GM19452 (cell line): ENCODE measurements at regions not wholly inside any gene's neighbourhood (a gene's known extent, or its start where the extent isn't known, plus 50 kb on each side); places are given as distances from the start of the nearest gene placed in this dataset.
"Not testable (repeated sequence)": the region's sequence is repeated elsewhere in the genome, so short reads cannot be mapped to it uniquely, and the experiment has no call there.

Source experiments
- ATAC-seq: cut with Tn5 transposase; IDR thresholded peaks from one replicate; pipeline ENCODE4 v1.9.1; 2021; ENCODE audit not compliant: unreplicated experiment

DNA sequence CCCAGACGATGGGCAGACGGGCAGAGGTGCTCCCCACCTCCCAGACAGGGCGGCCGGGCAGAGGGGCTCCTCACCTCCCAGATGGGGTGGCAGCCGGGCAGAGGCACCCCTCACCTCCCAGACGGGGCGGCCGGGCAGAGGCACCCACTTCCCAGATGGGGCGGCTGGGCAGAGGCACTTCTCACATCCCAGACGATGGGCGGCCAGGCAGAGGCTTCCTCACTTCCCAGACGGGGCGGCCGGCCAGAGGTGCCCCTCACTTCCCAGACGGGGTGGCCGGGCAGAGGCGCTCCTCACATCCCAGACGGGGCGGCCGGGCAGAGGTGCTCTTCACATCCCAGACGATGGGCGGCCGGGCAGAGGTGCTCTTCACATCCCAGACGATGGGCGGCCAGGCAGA, 96.6 kb downstream of the ABCC12 start:
- ATAC-seq: not testable (repeated sequence)

DNA sequence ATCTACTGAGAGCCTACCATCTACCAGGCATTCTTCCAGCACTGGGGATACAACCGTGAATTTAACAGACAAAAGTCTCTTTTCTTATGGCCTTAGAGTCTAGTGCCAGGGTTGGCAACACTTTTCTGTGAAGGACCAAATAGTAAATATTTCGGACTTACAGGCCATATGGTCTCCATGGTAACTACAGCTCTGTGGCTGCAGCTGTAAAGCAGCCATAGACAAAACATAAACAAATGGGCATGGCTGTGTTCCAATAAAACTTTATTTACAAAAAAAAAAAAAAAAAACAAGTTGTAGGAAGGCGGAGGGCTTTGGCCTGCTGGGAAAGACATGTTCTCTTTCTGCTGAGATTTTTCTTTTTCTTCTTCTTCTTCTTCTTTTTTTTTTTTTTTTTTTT, 98.7 kb downstream of the ABCC12 start:
- no peak for ATAC-seq

DNA sequence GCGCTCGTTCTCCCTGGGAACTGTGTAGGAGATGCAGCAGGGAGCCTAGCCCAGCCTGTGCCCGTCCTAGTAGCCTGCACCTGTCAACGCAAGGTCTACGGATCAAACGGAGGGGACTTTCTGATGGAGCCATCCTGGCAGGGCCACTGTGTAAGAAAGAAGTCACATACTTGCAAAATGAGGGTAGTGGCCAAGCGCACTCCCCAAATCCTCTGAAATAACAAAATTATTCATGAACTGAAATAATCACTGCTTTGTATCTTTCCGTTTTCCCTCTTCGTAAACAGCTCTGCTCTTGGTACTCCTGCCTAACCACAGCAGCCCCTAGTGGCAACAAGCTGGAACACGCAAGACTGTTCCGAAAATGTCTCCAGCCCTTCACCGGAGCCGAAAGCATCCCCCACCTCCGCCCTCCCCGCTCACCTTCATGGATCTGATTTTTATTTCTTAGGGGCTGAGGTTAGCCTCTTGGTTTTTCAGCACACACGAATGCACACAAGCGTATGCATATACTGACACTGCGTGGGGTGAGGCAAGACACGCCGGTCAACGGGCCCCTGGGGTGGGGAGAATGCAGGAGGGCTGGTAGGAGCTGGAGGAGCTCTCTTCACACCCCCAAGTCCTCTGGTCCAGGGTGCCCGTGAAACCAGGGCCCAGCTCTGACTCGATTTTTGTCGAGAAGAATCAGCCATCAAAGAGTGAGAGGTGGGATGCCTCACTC, 100.8 kb downstream of the ABCC12 start:
- ATAC-seq: no peak

DNA sequence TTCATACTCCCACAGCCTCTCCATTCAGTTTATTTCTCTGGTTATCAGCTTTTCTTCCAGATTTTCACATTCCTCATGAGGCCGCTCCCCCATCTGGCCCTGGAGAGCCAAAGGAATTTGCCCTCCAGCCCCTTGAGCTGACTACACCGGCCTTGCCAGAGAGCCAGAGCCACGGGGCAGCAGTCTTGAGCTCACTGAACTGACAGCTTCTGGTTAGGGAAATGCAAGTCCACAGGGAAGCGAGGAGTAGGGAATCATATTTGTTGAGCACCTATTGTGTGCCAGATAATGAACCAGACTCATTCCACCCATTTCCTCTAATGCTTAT, 102.4 kb downstream of the ABCC12 start:
- ATAC-seq: no peak

DNA sequence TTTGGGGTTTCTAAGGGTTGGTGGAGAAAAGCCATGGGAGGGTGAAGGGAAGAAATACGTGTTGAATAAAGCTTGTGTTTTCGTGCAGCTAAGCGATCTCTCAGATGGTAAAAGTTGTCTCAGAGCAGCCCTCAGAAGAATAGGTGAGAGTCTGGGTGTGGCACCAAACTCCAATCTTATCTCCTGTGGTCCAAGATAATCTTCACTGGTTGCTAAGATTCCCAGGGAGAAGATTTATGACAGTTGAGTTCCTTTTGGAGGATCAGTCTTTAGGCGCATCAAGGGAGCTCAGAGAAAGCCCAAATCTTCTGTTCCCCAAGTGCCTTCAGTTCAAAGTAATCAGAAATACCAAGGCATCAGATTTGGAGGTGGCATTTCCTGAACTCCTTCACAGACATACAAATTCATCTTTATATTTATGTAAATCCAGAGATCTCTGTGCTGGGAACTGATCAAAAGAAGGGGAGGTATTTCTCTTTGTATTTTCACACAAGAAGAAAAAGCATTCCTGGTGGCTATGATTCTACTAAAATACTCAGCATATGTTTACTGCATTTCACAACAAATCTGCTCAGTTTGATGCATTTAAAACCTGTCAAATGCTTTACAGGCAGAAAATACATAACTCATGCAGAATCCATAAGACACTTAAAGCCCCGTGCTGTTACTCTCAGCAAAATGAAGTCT, 102.9 kb downstream of the ABCC12 start:
- ATAC-seq: no peak

DNA sequence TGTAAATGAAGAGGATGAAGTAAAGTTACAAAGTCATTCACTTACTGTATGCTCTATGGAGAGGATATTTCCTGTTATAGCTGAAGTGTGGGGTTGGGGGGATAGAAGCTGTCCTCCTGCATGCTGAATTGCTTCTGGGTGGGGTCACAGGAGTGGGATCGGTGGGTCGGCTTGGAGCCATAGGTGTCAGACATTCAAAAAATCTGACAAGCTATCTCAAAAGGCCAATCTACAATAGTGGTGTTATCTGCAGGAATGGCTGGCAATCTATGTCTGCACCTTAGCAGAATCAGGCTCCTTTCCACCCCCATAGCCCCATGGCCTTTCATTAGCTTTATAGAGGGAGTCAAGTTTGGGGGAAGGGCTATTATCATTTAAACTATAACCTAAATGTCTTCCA, 104.9 kb downstream of the ABCC12 start:
- no peak for ATAC-seq

DNA sequence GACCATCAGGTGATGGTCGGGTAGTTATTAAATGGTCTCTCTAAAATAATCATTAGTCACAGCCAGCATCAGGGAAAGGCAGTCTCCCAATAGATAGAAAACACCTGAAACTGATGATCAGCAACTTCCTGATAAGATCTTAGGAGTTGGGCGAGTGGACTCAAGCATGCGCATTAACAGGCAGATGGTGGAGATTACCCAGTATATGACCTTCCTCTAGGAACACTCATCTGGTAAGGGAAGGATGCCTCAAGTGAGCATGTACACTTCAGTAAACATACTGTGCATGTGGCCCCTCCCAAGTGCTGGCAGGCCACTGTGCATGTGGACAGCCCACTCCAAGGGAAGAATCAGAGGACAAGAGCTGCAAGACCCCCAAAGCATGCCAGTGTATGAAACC, 105.9 kb downstream of the ABCC12 start:
- ATAC-seq: no peak

DNA sequence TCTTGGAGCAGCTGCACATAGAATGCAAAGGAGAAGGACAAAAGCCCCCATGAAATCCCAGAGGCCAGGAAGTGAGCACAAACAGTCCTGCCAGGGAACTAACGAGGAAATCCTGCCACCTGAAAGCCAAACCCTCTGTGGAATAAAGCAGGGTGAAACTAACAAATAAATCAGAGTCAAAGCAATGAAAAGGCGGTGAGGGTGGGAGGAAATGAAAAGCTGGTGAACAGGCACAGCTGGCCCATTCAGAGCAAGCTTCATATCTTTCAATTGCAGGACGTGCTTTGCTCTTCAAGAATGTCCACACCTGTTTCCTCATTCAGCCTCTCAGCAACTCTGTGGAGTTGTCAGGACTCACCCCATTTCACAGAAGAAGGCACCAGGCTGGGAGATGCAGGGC, 108.1 kb downstream of the ABCC12 start:
- ATAC-seq: no peak

DNA sequence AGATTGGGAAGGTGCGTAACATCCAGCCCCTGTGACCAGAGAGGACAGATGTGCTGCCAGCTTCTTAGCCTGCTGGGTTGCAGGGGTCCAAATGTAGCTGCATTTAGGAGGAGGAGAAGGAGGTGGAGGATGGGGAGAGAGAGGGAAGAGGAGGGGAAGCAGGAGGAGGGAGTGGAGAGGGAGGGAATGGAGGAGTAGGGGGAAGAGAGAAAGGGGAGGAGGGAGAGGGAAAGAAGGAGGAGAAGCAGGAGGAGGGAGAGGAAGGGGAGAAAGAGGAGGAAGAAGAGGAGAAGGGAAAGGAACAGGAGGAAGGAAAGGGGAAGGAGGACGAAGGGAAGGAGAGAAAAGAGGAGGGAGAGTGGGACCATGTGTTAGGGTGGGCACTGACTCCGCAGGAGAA, 108.6 kb downstream of the ABCC12 start:
- ATAC-seq: no peak

DNA sequence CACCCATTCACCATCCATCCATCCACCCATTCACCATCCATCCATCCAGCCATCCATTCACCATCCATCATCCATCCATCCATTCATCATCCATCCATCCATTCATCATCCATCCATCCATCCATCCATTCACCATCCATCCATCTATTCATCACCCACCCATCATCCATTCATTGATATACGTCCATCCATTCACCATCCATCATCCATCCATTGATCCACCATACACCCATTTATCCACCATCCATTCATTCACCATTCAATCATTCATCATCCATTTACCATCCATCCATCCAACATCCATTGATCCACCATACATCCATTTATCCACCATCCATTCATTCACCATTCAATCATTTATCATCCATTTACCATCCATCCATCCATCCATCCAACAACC, 111.7 kb downstream of the ABCC12 start:
- no peak for ATAC-seq

DNA sequence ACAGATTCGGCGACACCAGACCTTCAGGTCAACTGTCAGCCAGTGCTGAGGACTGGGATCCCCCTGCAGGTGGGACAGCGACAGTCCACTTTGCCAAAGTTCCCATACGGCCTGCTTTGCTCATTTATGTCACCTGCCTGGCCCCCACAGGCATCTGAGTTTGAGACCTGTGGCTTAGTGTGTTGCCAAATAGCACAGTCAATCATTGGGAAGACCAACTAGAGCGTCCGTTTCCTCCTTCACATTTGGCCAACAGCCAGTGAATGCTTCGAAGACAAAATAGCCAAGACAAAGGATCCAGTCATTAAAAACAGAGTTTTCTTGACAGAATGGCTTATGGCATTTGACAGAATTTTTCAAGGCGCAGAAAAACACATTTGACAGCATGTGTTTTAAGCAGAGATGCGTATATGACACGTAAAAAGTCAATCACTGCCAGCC, 113.8 kb downstream of the ABCC12 start:
- ATAC-seq: no peak

DNA sequence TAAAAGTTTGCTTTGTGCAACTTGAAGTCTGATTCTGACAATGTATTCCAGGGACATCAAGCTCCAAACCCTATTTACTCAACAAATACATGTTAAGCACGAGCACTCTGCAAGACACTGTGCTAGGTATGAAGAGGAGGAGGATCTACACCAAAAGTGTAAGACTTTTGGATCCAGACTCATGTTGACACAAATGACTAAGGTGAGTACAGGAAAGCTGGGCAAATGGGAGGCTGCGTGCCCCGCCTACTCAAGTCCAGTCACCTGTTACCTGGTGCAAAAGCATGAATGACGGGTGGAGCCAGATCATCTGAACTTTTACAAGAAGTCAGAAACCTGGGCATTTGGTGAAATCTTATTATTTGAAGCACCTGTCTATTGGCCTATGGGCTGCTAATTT, 120.7 kb downstream of the ABCC12 start:
- ATAC-seq: no peak

DNA sequence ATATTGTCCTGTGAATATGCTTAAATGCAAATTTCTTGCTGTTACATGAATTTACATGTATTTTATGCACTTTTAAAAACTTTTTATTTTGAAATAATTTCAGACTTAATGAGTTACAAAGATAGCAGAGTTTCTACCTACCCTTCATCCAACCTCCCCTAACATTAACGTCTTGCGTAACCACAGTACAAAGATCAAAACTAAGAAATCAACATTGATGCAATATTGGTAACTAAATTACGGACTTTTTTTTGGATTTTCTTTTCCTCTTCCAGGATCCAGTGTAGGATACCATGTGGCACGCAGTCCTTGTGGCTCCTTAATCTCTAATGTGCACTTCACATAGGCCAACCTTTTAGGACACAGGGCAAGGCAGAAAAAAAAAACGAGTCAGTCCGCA, 124.9 kb downstream of the ABCC12 start:
- no peak for ATAC-seq

DNA sequence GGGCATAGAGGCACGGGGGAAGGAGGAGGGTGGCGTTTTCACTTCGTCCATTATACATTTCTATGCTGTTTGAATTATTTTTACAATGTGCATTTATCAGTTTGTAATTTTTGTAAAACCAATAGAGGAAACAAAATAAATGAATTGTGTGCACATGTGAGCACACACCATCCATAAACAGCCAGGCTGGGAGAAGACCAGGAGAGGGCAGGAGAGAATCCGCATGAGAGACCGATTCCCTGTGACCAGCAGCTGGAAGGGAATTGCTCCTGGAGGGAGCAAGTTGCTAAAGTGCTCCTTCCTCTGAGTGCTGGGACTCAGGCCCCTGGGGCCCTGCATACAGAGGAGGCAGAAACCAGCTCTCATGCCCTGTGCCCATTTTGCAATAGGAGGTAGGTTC, 126.0 kb downstream of the ABCC12 start:
- ATAC-seq: no peak

DNA sequence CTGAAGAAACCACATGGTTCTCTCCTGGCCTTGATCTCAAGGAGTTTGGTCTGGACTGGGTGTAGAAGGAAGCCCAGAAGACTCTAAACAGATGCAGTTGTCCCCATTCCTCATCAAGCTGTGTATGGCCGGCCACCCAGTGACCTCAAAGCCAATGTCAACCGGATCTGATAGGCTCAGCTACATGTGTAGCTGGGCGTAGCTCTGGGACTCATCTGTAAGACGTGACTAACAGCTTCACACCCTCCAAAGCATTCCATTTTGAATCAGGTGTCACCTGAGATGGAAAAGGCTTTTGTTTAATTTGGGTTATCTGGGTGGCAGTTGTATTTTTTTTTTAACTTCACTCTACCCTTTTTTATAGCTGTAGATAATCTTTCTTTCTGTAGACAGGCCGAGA, 130.4 kb downstream of the ABCC12 start:
- no peak for ATAC-seq

DNA sequence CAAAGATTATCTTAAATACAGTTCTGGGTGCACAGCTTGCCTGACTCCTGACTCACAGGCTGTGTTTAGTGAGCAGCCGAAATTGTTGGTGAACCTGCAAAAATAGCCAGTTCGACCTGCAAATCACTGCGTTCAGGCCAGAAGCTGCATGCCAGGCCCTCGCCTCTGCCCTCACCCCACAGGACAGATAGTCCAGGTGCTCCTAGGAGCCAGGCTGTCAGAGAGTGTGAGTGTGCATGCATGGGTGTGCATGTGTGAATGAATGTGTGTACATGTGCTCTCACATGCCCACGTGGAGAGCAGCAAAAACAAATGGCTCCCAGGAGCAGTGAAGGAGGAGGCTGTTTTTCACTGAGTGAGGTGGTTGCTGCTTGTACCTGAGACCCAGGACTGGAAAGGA, 131.8 kb downstream of the ABCC12 start:
- no peak for ATAC-seq

DNA sequence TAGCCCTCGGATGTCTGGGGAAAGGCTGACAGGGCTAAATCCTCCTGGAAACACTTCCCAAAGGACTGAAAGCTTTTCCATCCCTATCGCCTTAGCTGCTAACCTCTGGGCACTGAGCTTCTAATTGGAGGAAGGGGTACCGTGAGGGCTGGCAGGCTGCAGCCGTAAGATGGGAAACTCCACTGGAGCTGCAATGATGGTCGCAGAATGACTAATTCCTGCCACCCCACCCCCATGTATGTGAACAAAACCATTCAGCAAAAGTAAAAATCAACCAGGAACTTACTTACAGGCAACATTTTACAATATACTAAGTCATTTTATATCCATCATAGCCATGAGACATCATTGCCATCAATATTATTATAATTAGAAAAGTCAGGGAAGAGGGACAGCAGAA, 133.3 kb downstream of the ABCC12 start:
- no peak for ATAC-seq

DNA sequence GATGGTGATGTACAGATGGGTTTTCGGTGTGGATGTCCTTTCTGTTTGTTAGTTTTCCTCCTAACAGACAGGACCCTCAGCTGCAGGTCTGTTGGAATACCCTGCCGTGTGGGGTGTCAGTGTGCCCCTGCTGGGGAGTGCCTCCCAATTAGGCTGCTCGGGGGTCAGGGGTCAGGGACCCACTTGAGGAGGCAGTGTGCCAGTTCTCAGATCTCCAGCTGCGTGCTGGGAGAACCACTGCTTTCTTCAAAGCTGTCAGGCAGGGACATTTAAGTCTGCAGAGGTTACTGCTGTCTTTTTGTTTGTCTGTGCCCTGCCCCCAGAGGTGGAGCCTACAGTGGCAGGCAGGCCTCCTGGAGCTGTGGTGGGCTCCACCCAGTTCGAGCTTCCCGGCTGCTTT, 135.2 kb downstream of the ABCC12 start:
- not testable (repeated sequence) for ATAC-seq

DNA sequence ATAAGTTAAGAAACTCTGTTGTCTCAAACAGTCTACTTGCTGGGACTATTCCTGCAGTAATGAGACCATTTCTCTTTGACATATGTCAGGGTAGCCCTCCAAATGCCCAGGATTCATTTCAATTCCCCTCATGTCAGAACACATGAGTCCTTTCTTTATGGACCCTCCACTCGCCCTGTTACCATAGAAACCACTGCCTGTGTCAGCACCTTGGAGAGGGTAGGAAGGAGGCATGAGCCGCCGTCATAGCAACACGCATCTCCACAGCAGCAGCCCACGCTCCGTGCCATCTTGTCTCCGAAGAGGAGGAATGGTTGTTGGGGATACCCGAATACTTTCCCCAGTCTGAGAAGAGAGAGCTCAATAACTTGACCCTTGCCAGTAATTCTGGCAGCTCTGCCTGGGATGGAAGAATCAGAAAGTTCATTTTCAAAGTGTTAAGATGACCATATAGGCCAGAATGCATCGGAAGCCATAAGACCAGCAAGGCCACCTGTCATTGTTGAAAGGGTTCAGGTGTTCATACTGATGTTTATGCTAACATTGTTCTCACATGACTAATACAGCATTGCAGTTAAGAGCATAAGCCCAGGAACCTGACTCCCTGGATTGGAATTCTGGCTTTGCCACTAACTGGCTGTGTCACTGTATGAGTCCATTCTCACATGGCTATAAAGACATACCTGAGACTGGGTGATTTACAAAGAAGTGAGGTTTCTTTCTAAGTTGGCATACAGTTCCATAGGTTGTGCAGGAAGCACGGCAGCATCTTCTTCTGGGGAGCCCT, 141.3 kb downstream of the ABCC12 start:
- ATAC-seq: no peak

DNA sequence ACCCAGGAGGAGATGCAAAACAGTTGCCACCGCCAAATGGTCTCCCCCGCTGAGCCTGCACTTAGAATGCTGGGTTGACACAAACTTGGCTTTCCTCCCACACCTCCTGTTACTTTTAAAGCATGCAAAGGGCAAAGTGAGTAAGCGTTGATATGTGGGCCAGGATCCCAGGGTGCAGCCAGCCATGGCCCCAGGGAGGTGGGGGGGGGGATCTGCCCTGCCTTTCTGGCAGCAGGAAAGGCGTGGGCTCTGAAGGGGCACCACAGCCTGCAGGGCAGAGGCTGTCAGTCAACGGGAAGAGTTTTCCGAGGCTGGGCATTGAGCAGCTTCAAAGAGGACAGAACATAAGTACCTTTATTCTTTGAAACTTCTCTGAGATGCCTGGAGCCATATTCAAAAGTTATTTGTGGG, 142.3 kb downstream of the ABCC12 start:
- ATAC-seq: no peak

DNA sequence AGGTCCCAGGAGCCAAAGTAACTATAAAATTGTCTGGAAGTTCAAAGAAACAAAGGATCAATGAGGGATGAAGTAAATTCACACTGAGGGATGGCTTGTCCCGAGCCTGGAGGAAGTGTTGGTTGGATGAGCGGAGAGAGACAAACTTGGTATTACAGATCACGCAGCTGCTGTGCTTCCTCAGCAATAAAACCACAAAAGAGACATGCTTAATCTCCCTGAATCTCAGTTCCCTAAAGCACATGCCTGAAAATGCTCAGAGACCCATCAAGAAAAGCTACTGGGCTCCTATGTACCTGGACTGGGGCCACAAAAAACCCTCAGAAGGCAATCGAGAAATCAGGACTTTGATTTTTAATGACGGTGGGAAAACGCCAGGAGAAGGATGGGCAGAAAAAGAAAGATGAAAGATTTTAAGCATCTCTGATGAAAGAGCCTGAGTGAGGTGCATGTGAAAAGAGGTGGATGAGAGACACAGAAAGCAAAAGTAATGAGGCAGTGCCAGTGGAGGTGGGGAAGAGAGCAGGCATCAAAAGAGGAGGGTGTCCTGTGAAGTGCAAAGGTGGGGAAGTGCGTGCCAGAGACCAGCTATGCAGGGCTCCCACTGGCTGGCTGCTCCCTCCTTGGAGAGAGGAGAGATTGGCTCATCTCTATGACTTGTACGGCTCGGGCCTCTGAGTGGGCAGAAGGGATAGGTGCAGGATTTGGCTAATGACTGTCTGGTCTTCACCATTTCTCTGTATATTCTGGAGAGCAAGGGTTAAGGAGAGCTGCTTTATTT, 143.7 kb downstream of the ABCC12 start:
- no peak for ATAC-seq
